ENCODE measurements at regions not wholly inside any gene's neighbourhood (a gene's known extent, or its start where the extent isn't known, plus 50 kb on each side); places are given as distances from the start of the nearest gene placed in this dataset.
"Not testable (repeated sequence)": the region's sequence is repeated elsewhere in the genome, so short reads cannot be mapped to it uniquely, and the experiment has no call there.

GRCh38 chr2:215793747-215794595 lies 219.4 kb downstream of the MREG start:
- peak; percentile 95 for DNase-seq

- DNase-seq = peak; percentile 23
Observed at GRCh38 chr2:215791481-215791937, 221.8 kb downstream of the MREG start.

- no peak for DNase-seq
Observed at GRCh38 chr2:215790523-215791421, 222.6 kb downstream of the MREG start.

GRCh38 chr2:215787565-215788178 lies 225.7 kb downstream of the MREG start:
- DNase-seq = no peak

- DNase-seq = no peak
Observed at GRCh38 chr2:215787025-215787424, 226.3 kb downstream of the MREG start.

GRCh38 chr2:215784371-215784783 lies 229.0 kb downstream of the MREG start:
- DNase-seq = no peak

GRCh38 chr2:215783640-215784039 lies 229.7 kb downstream of the MREG start:
- not testable (repeated sequence) for DNase-seq

GRCh38 chr2:215782965-215783364 lies 230.4 kb downstream of the MREG start:
- DNase-seq = no peak

GRCh38 chr2:215782295-215782694 lies 231.1 kb downstream of the MREG start:
- no peak for DNase-seq

- no peak for DNase-seq
Observed at GRCh38 chr2:215780907-215781685, 232.3 kb downstream of the MREG start.

- no peak for DNase-seq
Observed at GRCh38 chr2:215780313-215780712, 233.0 kb downstream of the MREG start.

- DNase-seq = no peak
Observed at GRCh38 chr2:215779912-215780311, 233.4 kb downstream of the MREG start.

GRCh38 chr2:215777465-215778044 lies 235.8 kb downstream of the MREG start:
- peak; percentile 20 for DNase-seq

- no peak for DNase-seq
Observed at GRCh38 chr2:215775106-215775505, 238.2 kb downstream of the MREG start.

GRCh38 chr2:215773728-215774127 lies 239.6 kb downstream of the MREG start:
- DNase-seq = peak; percentile 88

GRCh38 chr2:215772634-215773563 lies 240.5 kb downstream of the MREG start:
- no peak for DNase-seq

- DNase-seq = no peak
Observed at GRCh38 chr2:215772003-215772402, 241.3 kb downstream of the MREG start.

- DNase-seq = no peak
Observed at GRCh38 chr2:215771241-215771640, 242.1 kb downstream of the MREG start.

GRCh38 chr2:215770668-215771067 lies 242.7 kb downstream of the MREG start:
- no peak for DNase-seq

GRCh38 chr2:215769246-215769645 lies 244.1 kb downstream of the MREG start:
- no peak for DNase-seq

- DNase-seq = no peak
Observed at GRCh38 chr2:215767625-215768024, 245.7 kb downstream of the MREG start.
